SK-MEL-5 (cell line): ENCODE measurements at regions not wholly inside any gene's neighbourhood (a gene's known extent, or its start where the extent isn't known, plus 50 kb on each side); places are given as distances from the start of the nearest gene placed in this dataset.
"Not testable (repeated sequence)": the region's sequence is repeated elsewhere in the genome, so short reads cannot be mapped to it uniquely, and the experiment has no call there.

Experiments used
- DNase-seq: peaks from one replicate; pipeline ENCODE4 v3.0.0-alpha.2; 2016; ENCODE audit warnings: low read depth, low spot score
- in situ Hi-C: cut with HindIII; loops from 2 replicates; pipeline ENCODE4 v1.10.0; 2016; ENCODE audit warnings: low sequenced_read_pairs, high pct_unique_total_duplicates, low pct_unique_long_range_greater_than_20kb

DNA sequence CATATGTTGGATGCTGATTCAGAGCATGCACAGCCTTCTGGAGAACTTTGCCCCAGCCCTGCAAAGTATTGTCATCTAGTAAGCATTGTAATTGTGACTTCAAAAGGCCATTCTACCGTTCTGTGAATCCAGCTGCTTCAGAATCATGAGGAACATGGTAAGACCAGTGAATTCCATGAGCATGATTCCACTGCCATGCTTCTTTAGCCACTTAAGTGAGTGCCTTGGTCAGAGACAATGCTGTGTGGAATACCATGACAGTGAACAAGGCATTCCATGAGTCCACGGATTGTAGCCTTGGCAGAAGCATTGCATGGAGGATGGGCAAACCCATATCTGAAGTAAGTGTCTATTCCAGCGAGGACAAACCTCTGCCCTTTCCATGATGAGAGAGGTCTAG, 123.7 kb downstream of the S1PR1 start:
- in situ Hi-C loops, result no loop called here
- DNase-seq, result no peak

DNA sequence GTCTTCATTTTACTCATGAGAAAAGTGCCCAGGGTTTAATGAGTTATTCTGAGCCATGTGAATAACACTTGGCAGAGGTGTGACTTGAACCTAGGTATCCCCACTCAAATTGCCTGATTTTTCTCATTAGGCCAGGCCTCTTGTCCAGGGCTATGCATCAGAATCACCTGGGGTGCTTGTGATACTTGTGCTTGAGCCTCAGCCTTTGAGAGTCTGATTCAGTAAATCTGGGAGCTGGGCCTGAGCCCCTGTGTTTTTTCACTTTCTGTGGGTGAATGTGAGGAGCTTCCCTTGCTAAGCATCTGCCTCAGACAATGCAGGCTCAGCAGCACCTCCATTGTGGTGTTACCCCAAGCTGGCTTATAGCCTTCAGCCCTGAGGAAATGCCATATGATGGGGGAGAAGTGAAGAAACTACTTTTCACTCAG, 127.1 kb downstream of the S1PR1 start:
- in situ Hi-C loops, result no loop called here
- no peak for DNase-seq

DNA sequence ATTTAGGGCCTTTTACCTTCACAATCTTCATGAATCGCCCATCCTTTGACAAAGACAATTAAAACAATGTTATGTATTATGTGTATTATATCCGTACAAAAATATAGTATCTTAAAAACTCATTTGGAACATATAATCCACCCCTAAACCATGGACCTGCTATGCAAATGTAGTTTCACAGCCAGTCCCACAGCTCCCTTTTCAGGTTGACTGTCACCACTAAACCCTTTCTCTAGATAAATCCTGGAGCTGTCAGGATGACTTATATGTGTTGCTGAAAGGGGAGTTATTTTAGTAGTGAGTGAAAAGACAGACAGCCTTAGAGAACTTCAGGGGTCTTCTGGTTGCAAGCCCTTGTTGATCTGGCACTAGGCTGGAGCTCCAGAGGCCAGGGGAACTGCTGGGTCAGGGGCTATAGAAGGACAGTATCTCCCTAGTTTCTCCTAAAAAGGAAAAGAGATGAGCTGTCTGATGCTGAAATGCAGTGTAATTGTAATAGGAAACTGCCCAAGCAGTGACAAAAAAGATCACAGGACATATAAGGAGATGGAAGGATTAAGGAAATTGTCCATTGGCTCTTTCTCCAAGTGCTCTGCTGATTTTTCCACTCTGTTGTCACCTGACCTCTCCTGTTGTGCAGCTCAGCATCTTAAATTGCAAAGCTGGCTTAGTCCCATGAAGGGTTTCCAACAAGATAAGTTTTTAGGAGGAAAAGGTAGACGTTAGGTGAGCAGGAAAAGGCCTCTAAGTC, 127.7 kb downstream of the S1PR1 start:
- DNase-seq, result no peak

DNA sequence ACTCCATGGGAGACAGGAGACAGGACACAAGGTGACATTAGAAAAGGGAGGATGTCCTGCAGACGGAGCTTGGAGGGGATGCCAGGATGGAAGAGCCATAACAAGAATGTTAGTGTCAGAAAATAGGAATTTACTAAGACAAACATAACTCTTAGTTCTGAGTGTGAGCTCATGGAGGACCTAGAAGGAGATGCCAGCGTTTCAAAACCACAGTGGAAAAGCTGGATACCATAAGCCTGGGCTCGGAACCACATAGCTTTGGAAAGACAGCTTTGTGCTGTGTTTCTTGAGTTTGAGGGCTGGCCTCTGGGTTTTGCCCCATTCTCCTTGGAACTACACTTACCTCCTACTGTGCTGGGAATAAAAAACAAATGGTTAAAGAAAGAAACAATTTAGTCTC, 128.4 kb downstream of the S1PR1 start:
- DNase-seq, result no peak
- in situ Hi-C loops, result no loop called here

More for the DNA sequence above, 127.7 kb downstream of the S1PR1 start:
- in situ Hi-C loops, result no loop called here

DNA sequence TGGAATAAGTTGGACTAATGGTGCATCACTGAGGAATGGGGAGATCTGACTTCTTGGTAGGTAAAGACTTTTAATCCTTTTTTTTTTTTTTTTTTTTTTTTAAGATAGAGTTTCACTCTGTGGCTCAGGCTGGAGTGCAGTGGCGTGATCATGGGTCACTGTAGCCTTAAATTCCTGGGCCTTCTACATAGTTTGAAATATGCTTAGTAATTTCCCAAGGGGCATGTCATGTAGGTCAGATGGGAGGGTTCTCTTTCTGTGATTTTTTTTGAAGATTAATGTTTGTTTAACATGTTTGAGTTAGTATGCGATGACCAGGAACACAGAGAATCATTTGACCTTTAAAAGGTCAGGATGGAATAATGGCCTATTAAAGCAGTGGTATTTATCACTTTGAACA, 129.1 kb downstream of the S1PR1 start:
- in situ Hi-C loops, result no loop called here
- DNase-seq, result no peak

DNA sequence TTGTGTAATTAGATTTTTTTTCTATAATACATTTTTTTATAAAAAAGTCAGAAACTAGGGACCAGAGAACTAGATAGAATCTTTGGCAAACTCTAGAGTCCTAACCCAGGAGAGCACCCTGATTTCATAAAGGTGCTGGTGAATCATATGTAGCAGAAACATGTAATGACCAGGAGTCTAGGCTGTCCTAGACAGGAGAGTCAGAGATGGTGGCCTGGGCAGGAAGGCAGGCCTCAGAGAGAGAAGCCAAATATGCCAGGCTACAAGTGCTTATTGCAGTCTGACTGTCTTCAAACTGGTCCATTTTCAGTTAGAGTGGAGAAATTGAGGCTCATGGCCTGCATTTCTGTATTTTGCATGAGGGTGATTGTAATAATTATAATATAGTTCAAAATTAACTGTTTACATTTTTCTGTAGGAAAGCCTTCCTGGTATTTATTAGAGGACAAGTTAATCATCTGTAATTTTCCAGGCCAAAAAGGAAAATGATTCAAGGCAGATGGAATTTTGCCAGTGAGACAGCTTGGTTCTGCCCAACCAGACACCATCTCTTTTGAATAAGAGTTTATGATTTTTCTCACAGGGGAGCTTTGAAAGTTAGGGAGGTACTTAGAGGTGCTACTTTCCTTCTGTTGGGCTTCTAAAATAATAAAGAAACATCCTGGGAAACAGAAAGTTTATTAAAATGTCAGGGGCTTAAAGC, 129.8 kb downstream of the S1PR1 start:
- in situ Hi-C loops, result no loop called here
- DNase-seq, result no peak

DNA sequence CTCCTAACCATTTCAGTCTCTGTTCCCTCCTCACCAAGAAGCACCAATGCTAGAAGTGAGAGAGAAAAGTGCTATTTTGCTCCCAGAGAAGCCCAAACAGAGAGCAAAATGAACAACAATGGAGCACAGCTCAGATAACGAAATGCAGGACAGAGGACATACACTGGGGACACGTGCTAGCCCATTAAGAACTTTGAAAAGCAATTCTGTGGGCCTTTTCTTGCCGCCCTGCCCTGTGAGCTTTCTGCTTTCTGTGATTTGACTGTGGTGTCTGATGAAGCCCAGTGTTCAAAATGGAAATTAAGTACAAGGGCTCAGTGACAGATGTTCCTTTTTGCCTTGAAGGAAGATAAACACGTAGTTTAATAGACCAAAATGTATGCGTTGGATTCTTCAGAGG, 130.8 kb downstream of the S1PR1 start:
- no peak for DNase-seq
- in situ Hi-C loops, result no loop called here

DNA sequence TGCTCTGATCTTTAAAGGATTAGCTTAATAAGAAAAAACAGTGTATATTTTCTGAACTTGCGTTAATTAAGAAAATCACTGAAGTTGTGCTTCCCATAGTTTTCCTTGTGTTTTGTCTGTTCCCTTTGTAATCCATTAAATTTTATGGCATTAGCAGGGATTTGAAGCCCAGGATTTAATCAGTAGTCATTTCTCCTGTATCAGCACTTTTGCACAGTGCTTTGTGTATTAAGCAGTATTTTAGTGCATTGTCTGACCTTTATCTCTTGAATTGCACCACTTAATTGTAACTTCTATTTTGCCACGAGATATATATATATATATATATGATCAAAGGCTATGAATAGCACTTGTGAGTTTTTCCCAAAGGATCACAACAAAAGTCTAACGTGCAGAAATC, 133.7 kb downstream of the S1PR1 start:
- in situ Hi-C loops, result no loop called here
- DNase-seq, result no peak

DNA sequence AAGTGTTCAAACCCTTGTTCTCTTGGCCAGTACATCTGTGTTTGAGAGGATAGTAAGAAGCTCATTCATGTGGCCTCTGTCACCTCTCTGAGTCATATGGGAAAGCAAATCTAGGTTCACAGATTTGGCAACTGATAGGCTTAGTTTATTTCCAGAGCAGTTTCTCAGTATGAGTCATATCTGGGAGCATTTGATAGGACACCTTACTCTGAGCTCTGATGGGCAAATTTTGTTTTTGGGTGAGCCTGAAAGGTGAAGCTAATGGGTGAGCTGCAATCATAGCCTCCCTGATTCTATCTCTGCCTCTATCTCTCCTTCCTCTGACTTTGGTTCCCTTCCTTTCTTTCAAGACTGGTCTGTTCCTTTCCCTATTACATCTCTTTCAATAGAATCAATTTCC, 134.4 kb downstream of the S1PR1 start:
- DNase-seq, result no peak
- in situ Hi-C loops, result no loop called here

DNA sequence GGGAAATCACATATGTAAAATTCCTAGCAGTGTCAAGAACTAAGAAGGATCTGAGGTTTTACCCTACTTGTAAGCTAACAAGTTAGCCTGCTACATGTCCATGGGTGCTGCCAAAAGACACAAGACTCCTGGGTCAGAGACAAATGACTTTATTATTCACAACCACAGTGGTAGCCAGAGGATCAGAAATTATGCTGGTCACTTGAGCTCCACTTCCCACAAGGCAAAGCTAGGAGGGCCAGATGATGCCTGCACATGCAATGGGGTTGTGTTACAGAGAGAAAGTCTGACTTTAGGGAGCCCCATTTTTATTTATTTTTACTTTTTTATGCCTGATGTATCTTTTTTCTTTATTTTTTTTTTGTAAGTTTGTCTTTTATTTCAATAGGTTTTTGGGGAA, 136.8 kb downstream of the S1PR1 start:
- in situ Hi-C loops, result no loop called here
- DNase-seq, result no peak

DNA sequence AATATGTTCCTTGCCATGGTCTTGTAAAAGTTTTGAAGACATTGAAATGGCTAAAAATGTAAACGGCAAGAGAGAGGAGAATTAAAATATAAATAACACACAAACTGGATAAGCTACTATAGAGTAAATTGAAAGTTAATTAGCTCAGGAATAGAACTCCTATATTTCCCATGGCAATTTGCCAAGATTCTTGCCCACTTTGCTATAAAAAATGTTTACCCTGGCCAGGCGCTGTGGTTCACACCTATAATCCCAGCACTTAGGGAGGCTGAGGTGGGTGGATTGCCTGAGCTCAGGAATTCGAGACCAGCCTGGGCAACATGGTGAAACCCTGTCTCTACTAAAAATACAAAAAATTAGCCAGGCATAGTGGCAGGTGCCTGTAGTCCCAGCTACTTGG, 138.6 kb downstream of the S1PR1 start:
- DNase-seq, in situ Hi-C loops: not testable (repeated sequence)

DNA sequence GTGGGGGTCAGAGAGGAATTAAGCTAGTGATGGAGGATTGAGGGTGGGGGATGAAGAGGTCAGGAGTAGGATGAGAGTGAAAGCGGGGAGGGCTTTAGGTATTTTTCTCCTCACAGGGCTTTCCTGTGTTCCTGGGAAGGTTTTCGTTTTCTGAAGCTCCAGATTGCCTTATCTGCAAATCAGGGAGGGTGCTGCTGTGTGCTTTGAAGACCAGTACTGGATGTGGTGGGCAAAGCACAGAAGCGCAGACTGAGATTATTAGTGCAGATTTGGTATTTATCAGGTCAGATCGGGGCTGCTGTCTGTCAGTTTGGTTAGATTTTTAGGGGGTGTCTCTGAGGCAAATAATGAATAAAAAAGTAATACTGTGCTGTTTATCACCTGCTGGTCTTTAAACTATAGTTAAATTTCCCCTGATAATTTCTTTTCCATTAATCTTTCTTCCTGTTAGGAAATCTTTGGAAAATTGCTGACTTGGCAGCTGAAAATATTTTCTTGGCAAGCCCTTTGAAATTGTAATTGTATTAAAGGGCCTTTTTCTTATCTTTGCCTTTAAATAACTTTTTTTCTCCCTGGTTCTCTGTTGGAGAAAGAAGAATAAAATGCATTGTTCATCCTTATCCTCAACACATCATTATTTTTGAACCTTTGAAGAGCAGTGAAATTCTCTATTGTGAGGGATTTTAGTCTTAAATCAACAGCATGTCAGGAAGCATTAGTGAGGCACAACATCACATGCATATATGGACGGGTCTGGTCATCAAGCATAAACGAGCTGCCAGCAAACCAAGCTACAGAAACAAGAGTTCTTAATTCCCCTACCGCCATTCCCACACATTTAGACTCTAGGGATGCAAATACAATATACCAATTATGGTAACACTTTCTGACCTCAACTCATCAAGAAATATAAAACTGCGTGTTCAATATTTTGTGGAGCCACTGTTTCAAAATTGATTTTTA, 139.6 kb downstream of the S1PR1 start:
- in situ Hi-C loops, result no loop called here
- DNase-seq, result no peak

DNA sequence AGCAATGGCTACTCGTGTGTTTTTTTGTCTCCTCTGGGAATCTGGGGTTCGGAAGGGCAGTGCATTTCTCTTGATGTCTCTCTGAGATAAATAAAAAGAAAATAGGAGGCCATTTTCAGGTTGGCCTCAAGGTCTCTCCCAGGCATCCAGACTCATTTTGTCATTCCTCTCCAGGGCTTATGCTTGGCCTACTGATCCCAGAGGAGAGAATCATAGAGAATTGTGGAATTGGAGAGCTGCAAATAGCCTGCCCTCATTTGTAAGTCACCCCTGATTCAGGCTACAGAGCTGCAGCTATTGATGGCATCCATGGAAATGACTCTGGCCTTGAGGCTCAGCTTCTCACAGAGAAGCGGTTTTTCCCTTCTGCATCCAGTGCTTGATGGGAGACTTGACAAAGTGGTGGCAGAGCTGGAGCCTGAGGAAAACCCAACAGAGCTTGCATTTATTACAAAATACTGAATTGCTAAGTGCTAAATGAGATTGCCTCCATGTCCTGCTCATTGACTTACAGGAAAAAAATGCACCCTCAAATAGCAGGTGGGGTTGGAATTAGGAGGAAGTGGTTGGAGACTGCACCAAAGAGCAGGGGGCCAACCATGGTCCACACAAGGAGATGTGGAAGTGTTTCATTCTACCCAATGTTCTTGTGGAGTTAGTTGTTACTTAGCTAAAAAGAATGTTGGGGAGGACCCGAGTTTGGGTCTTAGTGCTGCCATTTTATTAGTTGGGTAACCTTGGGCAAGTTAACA, 140.4 kb downstream of the S1PR1 start:
- DNase-seq, result no peak
- in situ Hi-C loops, result no loop called here

DNA sequence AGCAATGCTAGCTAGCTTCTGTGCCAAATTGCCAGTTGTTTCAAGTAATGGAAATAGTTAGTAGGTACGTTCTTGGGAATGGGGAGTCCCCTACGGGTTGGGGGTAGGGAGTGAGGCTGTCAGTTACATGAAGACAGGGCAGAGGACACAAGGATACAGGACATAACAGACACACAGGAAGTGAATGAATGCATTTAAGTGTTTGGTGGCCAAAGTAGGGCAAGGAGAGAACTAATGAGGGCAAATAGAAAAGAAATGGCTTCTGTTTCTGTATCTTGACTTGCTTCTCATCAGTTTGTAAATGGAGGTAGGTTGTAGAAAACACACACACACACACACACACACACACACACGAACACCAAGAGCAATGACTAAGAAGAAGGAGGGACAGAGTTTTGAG, 142.2 kb downstream of the S1PR1 start:
- DNase-seq, result no peak
- in situ Hi-C loops, result no loop called here

DNA sequence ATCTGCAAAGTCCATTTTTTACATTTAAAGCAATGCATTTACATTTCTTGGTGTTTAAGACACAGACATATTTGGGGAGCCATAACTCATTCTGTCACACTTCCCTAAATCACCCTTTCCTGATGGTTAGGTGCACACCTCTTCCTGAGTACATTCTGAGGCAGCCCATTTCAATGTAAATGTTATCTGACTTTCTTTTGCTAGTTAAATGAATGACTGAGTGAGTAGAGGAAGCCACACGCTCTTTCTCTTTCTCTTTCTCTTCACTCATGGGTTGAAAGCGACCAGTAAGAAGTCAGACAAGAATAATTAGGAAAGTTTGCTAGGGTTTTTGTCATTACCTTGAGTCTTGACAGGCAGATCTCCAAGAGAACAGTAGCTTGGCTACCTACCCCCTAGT, 143.1 kb downstream of the S1PR1 start:
- no peak for DNase-seq
- in situ Hi-C loops, result no loop called here

DNA sequence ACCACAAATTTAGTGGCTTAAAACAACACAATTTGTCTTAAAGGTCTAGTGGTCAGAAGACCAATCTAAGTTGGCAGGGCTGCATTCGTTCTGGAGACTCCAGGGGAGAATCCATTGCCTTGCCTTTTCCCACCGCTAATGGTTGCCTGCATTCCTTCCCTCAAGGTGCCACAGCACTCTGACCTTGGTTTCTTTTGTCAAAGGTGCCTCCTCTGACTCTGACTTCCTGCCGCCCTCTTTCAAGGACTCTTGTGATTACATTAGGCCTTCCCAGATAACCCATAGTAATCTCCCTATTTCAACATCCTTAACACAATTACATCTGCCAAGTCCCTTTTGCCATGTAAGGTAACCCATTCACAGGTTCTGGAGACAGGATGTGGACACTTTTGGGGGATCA, 145.3 kb downstream of the S1PR1 start:
- in situ Hi-C loops, result no loop called here
- DNase-seq, result no peak

DNA sequence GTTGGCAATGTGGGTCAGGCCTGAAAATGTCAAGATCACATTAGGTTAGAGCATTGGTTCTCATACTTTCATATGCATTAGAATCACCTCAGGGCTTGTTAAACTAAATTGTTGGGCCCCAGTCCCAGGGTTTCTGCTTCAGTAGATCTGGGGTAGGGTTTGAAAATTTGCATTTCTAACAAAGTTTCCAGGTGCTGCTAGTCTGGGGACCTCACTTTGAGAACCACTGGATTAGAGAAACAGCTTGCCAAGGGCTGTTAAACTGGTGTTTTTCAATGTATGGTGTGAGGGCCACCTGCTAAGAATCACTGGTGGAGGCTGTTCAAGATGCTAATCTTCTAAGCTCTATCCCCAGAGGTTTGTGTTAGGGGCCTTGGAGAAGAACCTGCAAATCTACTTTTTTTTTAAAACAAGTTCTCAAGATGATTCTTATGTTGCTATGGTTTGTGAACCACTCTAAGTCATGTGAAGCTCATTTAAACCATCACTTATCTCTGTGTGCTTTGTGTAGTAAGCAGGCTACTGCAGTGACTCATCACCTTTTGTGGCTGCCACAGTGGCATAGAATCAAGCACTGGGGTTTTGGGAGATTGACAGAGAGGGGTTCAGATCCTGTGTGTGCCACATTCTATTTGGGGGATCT, 152.2 kb downstream of the S1PR1 start:
- no peak for DNase-seq
- in situ Hi-C loops, result no loop called here
